ENCODE measurements at regions not wholly inside any gene's neighbourhood (a gene's known extent, or its start where the extent isn't known, plus 50 kb on each side); places are given as distances from the start of the nearest gene placed in this dataset.

- TF ChIP-seq CTCF (IDR thresholded peaks at IDR 0.05) (no peak), POLR2A (IDR thresholded peaks at IDR 0.05) (no peak), EP300 (IDR thresholded peaks at IDR 0.05) (no peak)
These were observed 220.3 kb upstream of the SKOR2 start for GRCh38 chr18:47471784-47472183.

Data from tibial nerve (tissue), 4 donors.